ENCODE measurements at regions not wholly inside any gene's neighbourhood (a gene's known extent, or its start where the extent isn't known, plus 50 kb on each side); places are given as distances from the start of the nearest gene placed in this dataset.
"Not testable (repeated sequence)": the region's sequence is repeated elsewhere in the genome, so short reads cannot be mapped to it uniquely, and the experiment has no call there.

DNA sequence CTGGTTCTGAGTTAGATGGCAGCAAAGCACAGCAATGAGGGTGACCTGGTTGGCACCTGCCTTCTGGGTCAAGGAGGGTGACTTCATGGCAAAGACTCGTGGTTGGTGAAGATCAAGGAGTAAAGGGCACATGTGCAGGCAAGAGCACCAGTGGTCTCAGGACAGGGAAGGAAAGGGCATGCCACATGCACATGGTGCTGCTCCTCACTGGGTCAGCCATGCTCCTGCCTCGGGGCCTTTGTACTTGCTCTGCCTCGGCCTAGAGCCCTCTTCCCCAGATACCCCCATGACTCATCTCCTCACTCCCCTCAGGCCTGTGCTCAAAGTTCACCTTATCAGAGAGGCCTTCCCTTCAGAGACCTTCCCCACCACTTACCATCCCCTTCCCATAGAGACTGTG is 106.7 kb upstream of the KDM7A start:
- no peak for DNase-seq

- no peak for DNase-seq
Measured at GRCh38 chr7:140281960-140282359, 105.2 kb upstream of the KDM7A start.

GRCh38 chr7:140281255-140281654 is 104.5 kb upstream of the KDM7A start:
- DNase-seq = no peak

GRCh38 chr7:140276001-140276400 is 99.2 kb upstream of the KDM7A start:
- no peak for DNase-seq

GRCh38 chr7:140275069-140275965 is 98.5 kb upstream of the KDM7A start:
- no peak for DNase-seq

DNA sequence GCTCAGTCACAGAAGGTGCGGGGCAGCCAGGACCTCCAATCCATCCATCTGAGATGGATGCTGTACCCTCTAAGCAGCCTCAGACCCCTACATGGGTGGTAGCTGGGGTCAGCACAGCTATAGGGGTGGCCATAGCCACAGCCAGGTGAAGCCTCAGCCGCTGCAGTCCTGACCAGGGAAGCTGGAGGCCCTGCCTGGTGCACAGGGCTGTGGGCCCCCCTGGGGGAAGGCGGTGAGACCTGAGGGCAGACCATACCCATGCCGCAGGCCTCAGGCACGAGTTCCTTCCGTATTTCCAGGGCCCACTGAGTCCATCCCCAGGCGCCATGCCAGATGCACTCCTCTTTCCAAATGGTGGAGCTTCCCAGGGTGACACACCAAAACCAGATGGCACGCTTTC is 96.6 kb upstream of the KDM7A start:
- no peak for DNase-seq

DNA sequence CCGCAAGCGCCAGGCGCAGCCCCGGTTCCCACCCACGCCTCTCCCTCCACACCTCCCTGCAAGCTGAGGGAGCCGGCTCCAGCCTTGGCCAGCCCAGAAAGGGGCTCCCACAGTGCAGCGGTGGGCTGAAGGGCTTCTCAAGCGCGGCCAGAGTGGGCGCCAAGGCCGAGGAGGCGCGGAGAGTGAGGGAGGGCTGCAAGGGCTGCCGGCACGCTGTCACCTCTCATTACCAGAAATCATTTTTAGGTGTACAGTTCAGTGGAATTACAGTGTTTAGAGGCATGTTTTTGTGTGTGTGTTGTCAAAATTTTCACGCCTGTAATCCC is 94.8 kb upstream of the KDM7A start:
- DNase-seq = not testable (repeated sequence)

DNA sequence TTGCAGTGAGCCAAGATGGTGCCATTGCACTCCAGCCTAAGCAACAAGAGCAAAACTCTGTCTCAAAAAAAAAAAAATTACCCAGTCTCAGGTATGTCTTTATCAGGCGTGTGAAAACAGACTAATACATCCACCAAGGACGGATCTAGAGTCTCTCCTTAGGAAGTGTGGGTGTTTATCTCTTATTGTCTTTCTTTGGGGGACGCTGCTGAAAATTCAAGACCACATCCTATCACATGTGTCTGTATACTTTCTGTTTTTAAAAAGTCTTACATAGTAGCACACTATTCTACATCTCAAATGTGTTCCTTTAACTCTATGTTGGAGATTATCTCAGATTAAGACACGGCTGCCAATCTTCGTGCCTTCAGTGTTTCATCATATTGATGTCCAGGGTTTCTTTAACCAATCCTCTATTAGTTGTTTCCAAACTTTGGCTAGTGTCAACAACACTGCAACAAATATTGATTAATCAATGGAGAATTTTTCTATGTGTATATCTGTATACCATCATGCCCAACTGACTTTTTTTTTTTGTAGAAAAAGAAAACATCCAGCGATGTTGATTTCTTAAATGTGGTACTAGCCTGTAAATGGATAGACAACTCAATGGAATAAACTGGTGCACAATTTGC is 92.3 kb upstream of the KDM7A start:
- no peak for DNase-seq

- DNase-seq = no peak
Measured at GRCh38 chr7:140267381-140268226, 90.8 kb upstream of the KDM7A start.

- DNase-seq = no peak
Measured at GRCh38 chr7:140263277-140263676, 86.5 kb upstream of the KDM7A start.

- no peak for DNase-seq
Measured at GRCh38 chr7:140262242-140262903, 85.6 kb upstream of the KDM7A start.

- DNase-seq = no peak
Measured at GRCh38 chr7:140261522-140261921, 84.7 kb upstream of the KDM7A start.

GRCh38 chr7:140261105-140261486 is 84.3 kb upstream of the KDM7A start:
- DNase-seq = no peak

GRCh38 chr7:140260352-140261104 is 83.7 kb upstream of the KDM7A start:
- no peak for DNase-seq

GRCh38 chr7:140257278-140257677 is 80.5 kb upstream of the KDM7A start:
- not testable (repeated sequence) for DNase-seq

DNA sequence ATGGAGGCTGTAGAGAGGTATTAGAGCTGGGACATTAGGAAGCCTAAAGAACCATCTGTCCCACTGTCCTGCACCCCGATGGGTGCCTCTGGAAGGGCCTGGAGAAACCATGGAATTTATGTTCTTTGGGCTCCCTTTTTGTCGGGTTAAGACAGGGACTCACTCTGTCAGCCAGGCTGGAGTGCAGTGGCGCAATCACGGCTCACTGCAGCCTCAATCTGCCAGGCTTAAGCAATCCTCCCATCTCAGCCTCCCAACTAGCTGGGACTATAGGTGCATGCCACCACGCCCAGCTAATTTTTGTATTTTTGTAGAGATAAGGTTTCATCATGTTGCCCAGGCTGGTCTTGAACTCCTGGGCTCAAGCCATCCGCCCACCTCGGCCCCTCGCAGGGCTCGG is 78.2 kb upstream of the KDM7A start:
- not testable (repeated sequence) for DNase-seq

DNA sequence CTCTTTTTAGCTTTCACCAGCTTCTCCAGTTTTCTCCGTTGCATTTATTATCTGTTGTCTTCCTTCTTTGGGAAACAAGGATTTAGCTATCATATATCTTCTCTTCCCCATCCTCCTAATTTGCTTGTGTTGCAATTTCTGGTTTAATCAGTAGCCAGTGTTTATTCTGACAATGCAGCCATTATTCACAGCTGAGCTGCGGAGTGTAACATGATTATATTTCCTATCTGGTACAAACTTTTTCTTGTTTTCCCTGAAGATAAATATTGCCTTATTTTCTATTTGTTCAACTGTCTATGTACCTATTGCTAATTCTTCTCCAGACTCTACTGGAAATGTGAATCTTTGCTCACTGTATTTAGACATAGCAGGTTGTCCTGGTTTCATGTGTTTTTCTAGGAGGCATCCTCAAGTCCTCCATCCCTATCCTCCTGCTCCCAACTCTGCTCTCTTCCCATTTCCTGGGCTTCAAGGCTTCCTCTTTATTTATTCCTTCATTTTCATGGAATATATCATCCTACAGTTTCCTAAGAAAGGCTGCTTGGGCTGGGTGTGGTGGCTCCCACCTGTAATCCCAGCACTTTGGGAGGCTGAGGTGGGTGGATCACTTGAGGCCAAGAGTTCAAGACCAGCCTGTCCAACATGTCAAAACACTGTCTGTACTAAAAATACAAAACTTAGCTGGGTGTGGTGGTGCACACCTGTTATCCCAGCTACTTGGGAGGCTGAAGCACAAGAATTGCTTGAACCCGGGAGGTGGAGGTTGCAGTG is 72.4 kb upstream of the KDM7A start:
- no peak for DNase-seq

GRCh38 chr7:140247559-140247958 is 70.8 kb upstream of the KDM7A start:
- no peak for DNase-seq

GRCh38 chr7:140245611-140246105 is 68.9 kb upstream of the KDM7A start:
- DNase-seq = no peak

DNA sequence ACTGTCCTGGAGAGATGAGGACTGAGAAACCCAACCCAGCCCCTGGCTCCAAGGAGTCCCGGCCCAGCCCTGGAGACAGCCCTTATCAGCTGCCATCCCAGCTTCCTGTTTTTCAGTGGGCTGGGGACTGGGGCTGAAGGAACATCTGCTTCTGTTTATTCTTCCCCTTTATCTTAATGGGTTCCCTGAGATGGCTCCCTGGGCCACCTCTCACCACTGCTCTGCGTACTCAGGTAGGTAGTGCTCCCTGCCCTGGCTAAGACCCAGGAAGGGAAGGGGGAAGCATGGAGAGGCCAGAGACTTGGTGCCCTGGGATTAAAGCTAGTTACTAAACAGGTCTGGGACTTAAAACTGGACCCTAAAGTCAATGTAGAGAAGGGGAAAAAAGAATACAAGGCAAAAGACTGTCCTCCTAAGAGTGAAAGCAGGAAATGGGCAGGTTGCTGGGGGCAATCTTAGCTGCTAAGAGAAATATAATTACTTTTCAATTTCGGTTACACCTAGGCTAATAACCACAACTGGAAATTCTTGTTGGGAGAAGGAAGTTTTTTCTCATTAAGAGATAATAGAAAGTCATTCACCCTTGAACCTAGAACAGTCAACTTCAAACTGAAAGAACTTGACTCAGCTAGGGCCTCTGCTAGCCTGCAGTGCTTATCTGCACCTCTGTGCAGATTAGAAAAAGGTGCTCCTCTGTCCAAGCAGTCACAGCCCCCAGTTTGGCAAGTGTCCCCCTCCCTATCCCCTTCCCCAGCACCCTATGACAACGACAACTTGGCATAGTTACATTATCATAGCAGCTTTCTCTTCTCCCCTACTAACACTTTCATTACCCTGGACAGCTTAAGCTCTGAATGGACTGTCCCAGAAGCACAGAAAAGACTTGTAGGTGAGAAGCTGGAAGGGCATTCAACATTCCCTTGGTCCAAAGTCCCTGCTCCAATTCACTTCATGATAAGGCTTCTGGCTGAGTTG is 65.6 kb upstream of the KDM7A start:
- DNase-seq = no peak

All from NCI-H1694 (cell line).